ENCODE measurements at regions not wholly inside any gene's neighbourhood (a gene's known extent, or its start where the extent isn't known, plus 50 kb on each side); places are given as distances from the start of the nearest gene placed in this dataset.

GRCh38 chr9:88754452-88754851 lies 219.5 kb downstream of the NXNL2 start:
- no peak for DNase-seq (ENCODE audit: low spot score)

- DNase-seq (ENCODE audit: low spot score): no peak
These were observed 219.9 kb downstream of the NXNL2 start for GRCh38 chr9:88754886-88755285.

GRCh38 chr9:88757406-88758010 lies 222.5 kb downstream of the NXNL2 start:
- DNase-seq (ENCODE audit: low spot score): peak; percentile 45

- no peak for DNase-seq (ENCODE audit: low spot score)
These were observed 224.4 kb downstream of the NXNL2 start for GRCh38 chr9:88759364-88759763.

GRCh38 chr9:88766778-88767503 lies 224.3 kb upstream of the S1PR3 start:
- DNase-seq (ENCODE audit: low spot score): no peak

- no peak for DNase-seq (ENCODE audit: low spot score)
These were observed 223.8 kb upstream of the S1PR3 start for GRCh38 chr9:88767504-88767790.

GRCh38 chr9:88772575-88772974 lies 218.7 kb upstream of the S1PR3 start:
- DNase-seq (ENCODE audit: low spot score): no peak

GRCh38 chr9:88773126-88773525 lies 218.1 kb upstream of the S1PR3 start:
- DNase-seq (ENCODE audit: low spot score): no peak

GRCh38 chr9:88773627-88774244 lies 217.5 kb upstream of the S1PR3 start:
- DNase-seq (ENCODE audit: low spot score): no peak

GRCh38 chr9:88775037-88775471 lies 216.2 kb upstream of the S1PR3 start:
- no peak for DNase-seq (ENCODE audit: low spot score)

- DNase-seq (ENCODE audit: low spot score): no peak
These were observed 215.7 kb upstream of the S1PR3 start for GRCh38 chr9:88775559-88775958.

- no peak for DNase-seq (ENCODE audit: low spot score)
These were observed 215.3 kb upstream of the S1PR3 start for GRCh38 chr9:88775966-88776365.

- DNase-seq (ENCODE audit: low spot score): no peak
These were observed 214.4 kb upstream of the S1PR3 start for GRCh38 chr9:88776717-88777497.

- no peak for DNase-seq (ENCODE audit: low spot score)
These were observed 213.6 kb upstream of the S1PR3 start for GRCh38 chr9:88777498-88778312.

GRCh38 chr9:88781628-88782391 lies 209.5 kb upstream of the S1PR3 start:
- no peak for DNase-seq (ENCODE audit: low spot score)

- DNase-seq (ENCODE audit: low spot score): no peak
These were observed 208.1 kb upstream of the S1PR3 start for GRCh38 chr9:88782931-88783710.

GRCh38 chr9:88783711-88784083 lies 207.6 kb upstream of the S1PR3 start:
- no peak for DNase-seq (ENCODE audit: low spot score)

GRCh38 chr9:88784960-88785359 lies 206.3 kb upstream of the S1PR3 start:
- no peak for DNase-seq (ENCODE audit: low spot score)

- DNase-seq (ENCODE audit: low spot score): no peak
These were observed 204.8 kb upstream of the S1PR3 start for GRCh38 chr9:88786291-88787079.

Data from SK-N-DZ (cell line).